ENCODE measurements at regions not wholly inside any gene's neighbourhood (a gene's known extent, or its start where the extent isn't known, plus 50 kb on each side); places are given as distances from the start of the nearest gene placed in this dataset.

GRCh38 chr3:59450437-59450836, 400.6 kb upstream of the CFAP20DC start:
- DNase-seq (ENCODE audit: low read depth in 2 of 2), result no peak

GRCh38 chr3:59446775-59447465, 397.1 kb upstream of the CFAP20DC start:
- no peak for DNase-seq (ENCODE audit: low read depth in 2 of 2)

GRCh38 chr3:59444676-59445075, 394.9 kb upstream of the CFAP20DC start:
- DNase-seq (ENCODE audit: low read depth in 2 of 2), result no peak

GRCh38 chr3:59444294-59444671, 394.5 kb upstream of the CFAP20DC start:
- DNase-seq (ENCODE audit: low read depth in 2 of 2), result no peak

GRCh38 chr3:59443618-59444293, 393.9 kb upstream of the CFAP20DC start:
- DNase-seq (ENCODE audit: low read depth in 2 of 2), result no peak

GRCh38 chr3:59442046-59442445, 392.2 kb upstream of the CFAP20DC start:
- no peak for DNase-seq (ENCODE audit: low read depth in 2 of 2)

- no peak for DNase-seq (ENCODE audit: low read depth in 2 of 2)
Observed at GRCh38 chr3:59440285-59441028, 390.6 kb upstream of the CFAP20DC start.

GRCh38 chr3:59438492-59438891, 388.7 kb upstream of the CFAP20DC start:
- DNase-seq (ENCODE audit: low read depth in 2 of 2), result no peak

- no peak for DNase-seq (ENCODE audit: low read depth in 2 of 2)
Observed at GRCh38 chr3:59436164-59436958, 386.5 kb upstream of the CFAP20DC start.

- no peak for DNase-seq (ENCODE audit: low read depth in 2 of 2)
Observed at GRCh38 chr3:59433546-59433945, 383.7 kb upstream of the CFAP20DC start.

GRCh38 chr3:59432665-59433064, 382.8 kb upstream of the CFAP20DC start:
- DNase-seq (ENCODE audit: low read depth in 2 of 2), result no peak

- no peak for DNase-seq (ENCODE audit: low read depth in 2 of 2)
Observed at GRCh38 chr3:59430341-59430740, 380.5 kb upstream of the CFAP20DC start.

- no peak for DNase-seq (ENCODE audit: low read depth in 2 of 2)
Observed at GRCh38 chr3:59429198-59429597, 379.4 kb upstream of the CFAP20DC start.

GRCh38 chr3:59426821-59427565, 377.2 kb upstream of the CFAP20DC start:
- DNase-seq (ENCODE audit: low read depth in 2 of 2), result no peak

- peak in 1 of 2 donors; percentile 10 for DNase-seq (ENCODE audit: low read depth in 2 of 2)
Observed at GRCh38 chr3:59425942-59426341, 376.1 kb upstream of the CFAP20DC start.

- DNase-seq (ENCODE audit: low read depth in 2 of 2), result no peak
Observed at GRCh38 chr3:59425371-59425770, 375.5 kb upstream of the CFAP20DC start.

- no peak for DNase-seq (ENCODE audit: low read depth in 2 of 2)
Observed at GRCh38 chr3:59424268-59425010, 374.6 kb upstream of the CFAP20DC start.

- DNase-seq (ENCODE audit: low read depth in 2 of 2), result no peak
Observed at GRCh38 chr3:59423707-59424106, 373.9 kb upstream of the CFAP20DC start.

GRCh38 chr3:59422312-59422711, 372.5 kb upstream of the CFAP20DC start:
- no peak for DNase-seq (ENCODE audit: low read depth in 2 of 2)

- DNase-seq (ENCODE audit: low read depth in 2 of 2), result no peak
Observed at GRCh38 chr3:59418836-59419235, 369.0 kb upstream of the CFAP20DC start.

GRCh38 chr3:59412516-59412915, 362.7 kb upstream of the CFAP20DC start:
- no peak for DNase-seq (ENCODE audit: low read depth in 2 of 2)
